ENCODE measurements at regions not wholly inside any gene's neighbourhood (a gene's known extent, or its start where the extent isn't known, plus 50 kb on each side); places are given as distances from the start of the nearest gene placed in this dataset.
"Not testable (repeated sequence)": the region's sequence is repeated elsewhere in the genome, so short reads cannot be mapped to it uniquely, and the experiment has no call there.

GRCh38 chrX:67213686-67214085 is 330.1 kb upstream of the AR start:
- H3K27ac Mint-ChIP-seq; POLR2A ChIA-PET; H3K36me3 Mint-ChIP-seq (ENCODE audit: low read depth); intact Hi-C loops (cut with micrococcal nuclease); DNase-seq; CTCF ChIA-PET; H3K9me3 Mint-ChIP-seq; ATAC-seq (ENCODE audit: low read depth); H3K4me3 Mint-ChIP-seq; H3K4me1 Mint-ChIP-seq; H3K27me3 Mint-ChIP-seq: not testable (repeated sequence)

GRCh38 chrX:67207912-67208311 is 335.9 kb upstream of the AR start:
- no peak for TF ChIP-seq CTCF (IDR thresholded peaks at IDR 0.05)
- Mint-ChIP-seq H3K9me3 (peaks cover 2% of the 10 kb centered on the region), H3K27ac (no peak overlapping the region), H3K36me3 (ENCODE audit: low read depth) (no peaks in the 10 kb centered on the region), H3K4me3 (no peak overlapping the region), H3K4me1 (no peaks in the 10 kb centered on the region), H3K27me3 (no peaks in the 10 kb centered on the region)
- intact Hi-C loops (cut with micrococcal nuclease): no loop called here
- ATAC-seq (ENCODE audit: low read depth) (no peak), DNase-seq (no peak)
- ChIA-PET POLR2A (no interaction called here), CTCF (no interaction called here)

- CTCF ChIA-PET: no interaction called here
- POLR2A ChIA-PET: no interaction called here
- Mint-ChIP-seq H3K27ac (no peak overlapping the region), H3K36me3 (ENCODE audit: low read depth) (no peaks in the 10 kb centered on the region), H3K4me3 (no peak overlapping the region), H3K27me3 (no peaks in the 10 kb centered on the region), H3K9me3 (peaks cover 9% of the 10 kb centered on the region), H3K4me1 (no peaks in the 10 kb centered on the region)
- intact Hi-C loops (cut with micrococcal nuclease): no loop called here
- ATAC-seq (ENCODE audit: low read depth) (no peak), DNase-seq (no peak)
- no peak for TF ChIP-seq CTCF (IDR thresholded peaks at IDR 0.05)
Measured at GRCh38 chrX:67159437-67159836, 384.4 kb upstream of the AR start.

- ChIA-PET CTCF (no interaction called here), POLR2A (no interaction called here)
- no peak for TF ChIP-seq CTCF (IDR thresholded peaks at IDR 0.05)
- Mint-ChIP-seq H3K36me3 (ENCODE audit: low read depth) (no peaks in the 10 kb centered on the region), H3K9me3 (no peaks in the 10 kb centered on the region), H3K27ac (no peak overlapping the region), H3K4me1 (no peaks in the 10 kb centered on the region), H3K27me3 (no peaks in the 10 kb centered on the region), H3K4me3 (no peak overlapping the region)
- DNase-seq (no peak), ATAC-seq (ENCODE audit: low read depth) (no peak)
- intact Hi-C loops (cut with micrococcal nuclease): no loop called here
Measured at GRCh38 chrX:67114635-67115034, 429.2 kb upstream of the AR start.

GRCh38 chrX:67105758-67106116 is 438.1 kb upstream of the AR start:
- H3K4me3 Mint-ChIP-seq: no peak overlapping the region
- intact Hi-C loops (cut with micrococcal nuclease): no loop called here

More at GRCh38 chrX:67105758-67106116, 438.1 kb upstream of the AR start:
- no peak for DNase-seq
- Mint-ChIP-seq H3K4me1 (no peaks in the 10 kb centered on the region), H3K27ac (no peak overlapping the region), H3K27me3 (no peaks in the 10 kb centered on the region), H3K36me3 (ENCODE audit: low read depth) (no peaks in the 10 kb centered on the region), H3K9me3 (peaks cover 2% of the 10 kb centered on the region)
- no peak for TF ChIP-seq CTCF (IDR thresholded peaks at IDR 0.05)
- ATAC-seq (ENCODE audit: low read depth): no peak
- ChIA-PET POLR2A (no interaction called here), CTCF (no interaction called here)
